ENCODE measurements at regions not wholly inside any gene's neighbourhood (a gene's known extent, or its start where the extent isn't known, plus 50 kb on each side); places are given as distances from the start of the nearest gene placed in this dataset.

DNA sequence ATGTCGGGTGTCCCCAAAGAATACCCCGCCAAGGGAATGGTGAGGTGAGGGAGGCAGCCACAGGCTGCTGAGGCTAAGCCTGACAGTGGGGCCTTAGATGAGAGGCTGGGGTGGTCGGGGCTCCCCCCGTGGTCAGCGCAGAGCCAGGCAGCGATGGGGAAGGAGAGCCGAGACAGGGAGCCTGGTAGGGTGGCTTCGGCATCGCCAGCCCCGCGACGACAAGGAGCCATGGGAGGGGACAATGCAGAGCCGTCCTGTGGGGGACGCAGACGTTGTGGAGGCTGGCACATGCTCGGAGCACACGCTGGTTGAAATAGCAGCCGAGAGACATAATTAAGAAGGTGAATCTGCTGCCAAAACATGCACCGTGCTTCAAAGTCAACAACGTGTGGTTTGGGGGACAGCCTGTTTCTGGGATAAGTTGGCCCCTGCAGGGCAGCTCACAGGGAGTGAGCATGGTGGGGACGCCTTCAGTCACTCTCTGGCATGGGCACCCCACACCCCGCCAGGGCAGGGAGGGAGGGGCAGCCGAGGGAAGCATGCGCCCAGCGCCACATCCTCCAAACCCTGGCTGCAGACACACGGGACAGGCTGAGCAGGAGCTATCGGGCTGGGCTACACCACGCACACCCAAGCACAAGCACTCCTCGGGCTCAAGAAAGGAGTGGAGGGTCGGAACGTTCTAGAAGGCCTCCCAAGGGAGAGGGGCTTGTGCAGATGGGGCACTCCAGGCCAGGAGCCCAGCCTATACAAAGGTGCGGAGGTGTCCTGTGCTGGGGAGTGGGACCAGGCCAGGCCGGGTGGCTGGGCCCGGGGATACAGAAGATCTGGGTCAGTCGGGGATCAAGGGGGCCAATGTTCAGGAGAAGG is 66.6 kb upstream of the C14orf180 start:
- Histone ChIP-seq H3K4me2 (ENCODE audit: low read length) (no peak overlapping the region), H3K36me3 (ENCODE audit: control insufficient read depth in 1 of 2, insufficient read depth in 2 of 2, low read length in 2 of 2) (no peaks in the 10 kb centered on the region), H3K4me3 (replicated peaks in 1 of 2; ENCODE audit: low read depth in 1 of 2, low read length in 2 of 2) (no peak overlapping the region), H3K9me3 (ENCODE audit: control insufficient read depth in 1 of 2, insufficient read depth in 1 of 2, low read depth in 1 of 2, low read length in 2 of 2) (no peaks in the 10 kb centered on the region), H3K79me2 (ENCODE audit: insufficient read depth, low read length) (no peaks in the 10 kb centered on the region), H3K27me3 (ENCODE audit: insufficient read depth, low read length) (peaks cover 9% of the 10 kb centered on the region; the same call in 1 of the 2 replicates), H3K9ac (ENCODE audit: low read length) (no peak overlapping the region), H4K20me1 (ENCODE audit: insufficient read depth) (no peaks in the 10 kb centered on the region), H3K27ac (ENCODE audit: low read depth, low read length) (no peak overlapping the region), H2AFZ (ENCODE audit: low read depth, low read length, poor library complexity, severe bottlenecking) (no peak overlapping the region), H3K9me2 (ENCODE audit: insufficient read depth) (no peaks in the 10 kb centered on the region), H3K4me1 (ENCODE audit: control insufficient read depth in 1 of 2, insufficient read depth in 2 of 2, low read length in 2 of 2) (no peaks in the 10 kb centered on the region)
- ChIA-PET RAD21 (ENCODE audit: low non-redundant PET in 1 of 2, low total read pairs in 2 of 2, uncharacterized antibody in 2 of 2, unreplicated experiment in 2 of 2) (no interaction called here), POLR2A (no interaction called here), CTCF (no interaction called here)
- no peak for DNase-seq (ENCODE audit: low read depth, low spot score)
- BruUV-seq (replicated peaks) = no TSS peak
- intact Hi-C loops (cut with micrococcal nuclease) = no loop called here
- ATAC-seq = no peak
- TF ChIP-seq EGR1 (IDR thresholded peaks at IDR 0.05; ENCODE audit: low read depth) (no peak), SIN3A (IDR thresholded peaks at IDR 0.05; ENCODE audit: low read depth) (no peak), FOSL1 (IDR thresholded peaks at IDR 0.05; ENCODE audit: low read depth) (no peak), EZH2 (IDR thresholded peaks at IDR 0.05) (no peak), SP1 (IDR thresholded peaks at IDR 0.05; ENCODE audit: low read depth) (no peak), ELF1 (IDR thresholded peaks at IDR 0.05; ENCODE audit: borderline replicate concordance, low read depth) (no peak), EZH2phosphoT487 (IDR thresholded peaks at IDR 0.05; ENCODE audit: borderline replicate concordance) (no peak), TCF7L2 (IDR thresholded peaks at IDR 0.05; ENCODE audit: borderline replicate concordance, extremely low read depth, insufficient read depth, insufficient read length) (no peak), ZNF274 (IDR thresholded peaks at IDR 0.05; ENCODE audit: low read depth, low read length) (no peak), JUND (IDR thresholded peaks at IDR 0.05) (no peak), POLR2AphosphoS5 (IDR thresholded peaks at IDR 0.05; ENCODE audit: low read depth, low read length) (no peak), SRF (IDR thresholded peaks at IDR 0.05; ENCODE audit: low read depth) (no peak)
- TF ChIP-seq, protein P1, sequence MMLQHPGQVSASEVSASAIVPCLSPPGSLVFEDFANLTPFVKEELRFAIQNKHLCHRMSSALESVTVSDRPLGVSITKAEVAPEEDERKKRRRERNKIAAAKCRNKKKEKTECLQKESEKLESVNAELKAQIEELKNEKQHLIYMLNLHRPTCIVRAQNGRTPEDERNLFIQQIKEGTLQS (IDR thresholded peaks at IDR 0.05) = no peak
- TF ChIP-seq, protein P2, sequence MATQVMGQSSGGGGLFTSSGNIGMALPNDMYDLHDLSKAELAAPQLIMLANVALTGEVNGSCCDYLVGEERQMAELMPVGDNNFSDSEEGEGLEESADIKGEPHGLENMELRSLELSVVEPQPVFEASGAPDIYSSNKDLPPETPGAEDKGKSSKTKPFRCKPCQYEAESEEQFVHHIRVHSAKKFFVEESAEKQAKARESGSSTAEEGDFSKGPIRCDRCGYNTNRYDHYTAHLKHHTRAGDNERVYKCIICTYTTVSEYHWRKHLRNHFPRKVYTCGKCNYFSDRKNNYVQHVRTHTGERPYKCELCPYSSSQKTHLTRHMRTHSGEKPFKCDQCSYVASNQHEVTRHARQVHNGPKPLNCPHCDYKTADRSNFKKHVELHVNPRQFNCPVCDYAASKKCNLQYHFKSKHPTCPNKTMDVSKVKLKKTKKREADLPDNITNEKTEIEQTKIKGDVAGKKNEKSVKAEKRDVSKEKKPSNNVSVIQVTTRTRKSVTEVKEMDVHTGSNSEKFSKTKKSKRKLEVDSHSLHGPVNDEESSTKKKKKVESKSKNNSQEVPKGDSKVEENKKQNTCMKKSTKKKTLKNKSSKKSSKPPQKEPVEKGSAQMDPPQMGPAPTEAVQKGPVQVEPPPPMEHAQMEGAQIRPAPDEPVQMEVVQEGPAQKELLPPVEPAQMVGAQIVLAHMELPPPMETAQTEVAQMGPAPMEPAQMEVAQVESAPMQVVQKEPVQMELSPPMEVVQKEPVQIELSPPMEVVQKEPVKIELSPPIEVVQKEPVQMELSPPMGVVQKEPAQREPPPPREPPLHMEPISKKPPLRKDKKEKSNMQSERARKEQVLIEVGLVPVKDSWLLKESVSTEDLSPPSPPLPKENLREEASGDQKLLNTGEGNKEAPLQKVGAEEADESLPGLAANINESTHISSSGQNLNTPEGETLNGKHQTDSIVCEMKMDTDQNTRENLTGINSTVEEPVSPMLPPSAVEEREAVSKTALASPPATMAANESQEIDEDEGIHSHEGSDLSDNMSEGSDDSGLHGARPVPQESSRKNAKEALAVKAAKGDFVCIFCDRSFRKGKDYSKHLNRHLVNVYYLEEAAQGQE (IDR thresholded peaks at IDR 0.05; ENCODE audit: low read depth) = no peak
- TF ChIP-seq, protein P3, sequence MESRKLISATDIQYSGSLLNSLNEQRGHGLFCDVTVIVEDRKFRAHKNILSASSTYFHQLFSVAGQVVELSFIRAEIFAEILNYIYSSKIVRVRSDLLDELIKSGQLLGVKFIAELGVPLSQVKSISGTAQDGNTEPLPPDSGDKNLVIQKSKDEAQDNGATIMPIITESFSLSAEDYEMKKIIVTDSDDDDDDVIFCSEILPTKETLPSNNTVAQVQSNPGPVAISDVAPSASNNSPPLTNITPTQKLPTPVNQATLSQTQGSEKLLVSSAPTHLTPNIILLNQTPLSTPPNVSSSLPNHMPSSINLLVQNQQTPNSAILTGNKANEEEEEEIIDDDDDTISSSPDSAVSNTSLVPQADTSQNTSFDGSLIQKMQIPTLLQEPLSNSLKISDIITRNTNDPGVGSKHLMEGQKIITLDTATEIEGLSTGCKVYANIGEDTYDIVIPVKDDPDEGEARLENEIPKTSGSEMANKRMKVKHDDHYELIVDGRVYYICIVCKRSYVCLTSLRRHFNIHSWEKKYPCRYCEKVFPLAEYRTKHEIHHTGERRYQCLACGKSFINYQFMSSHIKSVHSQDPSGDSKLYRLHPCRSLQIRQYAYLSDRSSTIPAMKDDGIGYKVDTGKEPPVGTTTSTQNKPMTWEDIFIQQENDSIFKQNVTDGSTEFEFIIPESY (IDR thresholded peaks at IDR 0.05; ENCODE audit: extremely low read depth, insufficient replicate concordance, low read length) = no peak
- TF ChIP-seq, protein P4, sequence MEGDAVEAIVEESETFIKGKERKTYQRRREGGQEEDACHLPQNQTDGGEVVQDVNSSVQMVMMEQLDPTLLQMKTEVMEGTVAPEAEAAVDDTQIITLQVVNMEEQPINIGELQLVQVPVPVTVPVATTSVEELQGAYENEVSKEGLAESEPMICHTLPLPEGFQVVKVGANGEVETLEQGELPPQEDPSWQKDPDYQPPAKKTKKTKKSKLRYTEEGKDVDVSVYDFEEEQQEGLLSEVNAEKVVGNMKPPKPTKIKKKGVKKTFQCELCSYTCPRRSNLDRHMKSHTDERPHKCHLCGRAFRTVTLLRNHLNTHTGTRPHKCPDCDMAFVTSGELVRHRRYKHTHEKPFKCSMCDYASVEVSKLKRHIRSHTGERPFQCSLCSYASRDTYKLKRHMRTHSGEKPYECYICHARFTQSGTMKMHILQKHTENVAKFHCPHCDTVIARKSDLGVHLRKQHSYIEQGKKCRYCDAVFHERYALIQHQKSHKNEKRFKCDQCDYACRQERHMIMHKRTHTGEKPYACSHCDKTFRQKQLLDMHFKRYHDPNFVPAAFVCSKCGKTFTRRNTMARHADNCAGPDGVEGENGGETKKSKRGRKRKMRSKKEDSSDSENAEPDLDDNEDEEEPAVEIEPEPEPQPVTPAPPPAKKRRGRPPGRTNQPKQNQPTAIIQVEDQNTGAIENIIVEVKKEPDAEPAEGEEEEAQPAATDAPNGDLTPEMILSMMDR (IDR thresholded peaks at IDR 0.05 in 2 of 3, conservative IDR thresholded peaks at IDR 0.05 in 1 of 3; ENCODE audit: borderline replicate concordance in 1 of 3, insufficient read depth in 1 of 3, low read depth in 2 of 3, low read length in 2 of 3) = no peak
